Astrocyte of the spinal cord (primary cell): ENCODE measurements at regions not wholly inside any gene's neighbourhood (a gene's known extent, or its start where the extent isn't known, plus 50 kb on each side); places are given as distances from the start of the nearest gene placed in this dataset.

ENCODE experiments used
- DNase-seq: peaks from one replicate; pipeline ENCODE4 v3.0.0; 2011; ENCODE audit warnings: low read depth, low spot score
- H3K4me3 ChIP-seq: 2 replicates; pipeline ENCODE4 v1.5.1; 2011; ENCODE audit warnings: low read depth, mild to moderate bottlenecking, low read length, moderate library complexity
- in situ Hi-C: cut with HindIII; loops from 2 replicates; pipeline ENCODE4 v1.10.0; 2017; ENCODE audit warnings: low sequenced_read_pairs
- TF ChIP-seq, protein P1 (sequence below): IDR thresholded peaks from 2 replicates; pipeline ENCODE4 v1.5.1; 2012; ENCODE audit warnings: low read depth, mild to moderate bottlenecking, low read length, inconsistent platforms

DNA sequence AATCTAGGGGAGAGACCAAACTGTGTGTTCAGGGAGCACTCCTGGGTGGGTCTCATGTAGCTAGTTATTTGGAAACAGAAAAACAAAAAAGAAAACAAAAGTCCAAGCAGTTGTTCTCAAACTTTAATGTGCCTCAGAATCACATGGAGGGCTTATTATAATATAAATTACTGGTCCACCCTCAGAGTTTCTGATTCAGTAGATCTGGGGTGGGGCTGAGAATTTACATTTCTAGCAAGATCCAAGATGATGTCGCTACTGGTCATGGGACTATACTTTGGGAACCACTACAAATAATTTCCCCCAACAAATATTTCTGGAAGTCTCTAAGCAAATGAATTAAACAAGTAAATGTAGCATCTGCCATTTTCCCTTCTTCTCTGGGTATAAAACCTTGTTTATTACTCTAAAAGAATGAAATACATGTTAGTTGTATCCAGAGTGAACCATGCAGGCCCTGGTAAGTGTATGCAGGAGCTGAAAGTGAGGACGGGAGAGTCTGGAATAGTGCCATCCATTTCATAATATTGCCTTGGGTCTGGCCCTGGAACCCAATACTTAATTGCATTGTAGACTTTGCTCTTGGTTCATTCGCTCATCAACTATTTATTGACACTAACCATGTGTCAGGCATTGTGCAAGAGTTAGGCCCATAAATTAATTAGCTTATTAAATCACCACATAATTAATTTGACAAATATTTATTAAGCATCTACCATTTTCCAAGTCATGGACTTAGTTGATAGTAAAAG is 490.8 kb downstream of the EPM2A start:
- in situ Hi-C loops = no loop called here
- no peak overlapping the region for H3K4me3 ChIP-seq
- DNase-seq = no peak
- TF ChIP-seq, protein P1, sequence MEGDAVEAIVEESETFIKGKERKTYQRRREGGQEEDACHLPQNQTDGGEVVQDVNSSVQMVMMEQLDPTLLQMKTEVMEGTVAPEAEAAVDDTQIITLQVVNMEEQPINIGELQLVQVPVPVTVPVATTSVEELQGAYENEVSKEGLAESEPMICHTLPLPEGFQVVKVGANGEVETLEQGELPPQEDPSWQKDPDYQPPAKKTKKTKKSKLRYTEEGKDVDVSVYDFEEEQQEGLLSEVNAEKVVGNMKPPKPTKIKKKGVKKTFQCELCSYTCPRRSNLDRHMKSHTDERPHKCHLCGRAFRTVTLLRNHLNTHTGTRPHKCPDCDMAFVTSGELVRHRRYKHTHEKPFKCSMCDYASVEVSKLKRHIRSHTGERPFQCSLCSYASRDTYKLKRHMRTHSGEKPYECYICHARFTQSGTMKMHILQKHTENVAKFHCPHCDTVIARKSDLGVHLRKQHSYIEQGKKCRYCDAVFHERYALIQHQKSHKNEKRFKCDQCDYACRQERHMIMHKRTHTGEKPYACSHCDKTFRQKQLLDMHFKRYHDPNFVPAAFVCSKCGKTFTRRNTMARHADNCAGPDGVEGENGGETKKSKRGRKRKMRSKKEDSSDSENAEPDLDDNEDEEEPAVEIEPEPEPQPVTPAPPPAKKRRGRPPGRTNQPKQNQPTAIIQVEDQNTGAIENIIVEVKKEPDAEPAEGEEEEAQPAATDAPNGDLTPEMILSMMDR = no peak

DNA sequence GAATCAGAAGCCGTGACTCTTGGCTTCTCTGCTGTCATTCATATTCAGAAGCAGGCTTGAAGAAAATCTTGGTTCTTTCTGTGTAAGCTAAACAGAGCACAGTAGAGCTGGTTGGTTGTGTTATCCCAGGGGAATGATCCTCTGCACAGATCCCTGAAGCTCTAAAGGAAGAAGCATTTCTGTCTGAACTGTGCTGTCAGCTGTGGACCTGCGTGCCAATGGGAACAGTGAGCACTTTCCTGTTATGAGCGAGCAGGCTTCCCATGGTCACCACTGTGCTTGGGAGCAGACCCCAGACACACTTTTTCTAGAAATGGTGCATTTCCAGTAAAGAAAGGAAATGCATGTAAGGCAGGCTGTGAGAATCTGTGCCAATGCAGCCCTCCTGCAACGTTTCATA is 490.2 kb downstream of the EPM2A start:
- no peak overlapping the region for H3K4me3 ChIP-seq
- peak; percentile 32 for DNase-seq
- in situ Hi-C loops = no loop called here
- TF ChIP-seq, protein P1 = no peak

DNA sequence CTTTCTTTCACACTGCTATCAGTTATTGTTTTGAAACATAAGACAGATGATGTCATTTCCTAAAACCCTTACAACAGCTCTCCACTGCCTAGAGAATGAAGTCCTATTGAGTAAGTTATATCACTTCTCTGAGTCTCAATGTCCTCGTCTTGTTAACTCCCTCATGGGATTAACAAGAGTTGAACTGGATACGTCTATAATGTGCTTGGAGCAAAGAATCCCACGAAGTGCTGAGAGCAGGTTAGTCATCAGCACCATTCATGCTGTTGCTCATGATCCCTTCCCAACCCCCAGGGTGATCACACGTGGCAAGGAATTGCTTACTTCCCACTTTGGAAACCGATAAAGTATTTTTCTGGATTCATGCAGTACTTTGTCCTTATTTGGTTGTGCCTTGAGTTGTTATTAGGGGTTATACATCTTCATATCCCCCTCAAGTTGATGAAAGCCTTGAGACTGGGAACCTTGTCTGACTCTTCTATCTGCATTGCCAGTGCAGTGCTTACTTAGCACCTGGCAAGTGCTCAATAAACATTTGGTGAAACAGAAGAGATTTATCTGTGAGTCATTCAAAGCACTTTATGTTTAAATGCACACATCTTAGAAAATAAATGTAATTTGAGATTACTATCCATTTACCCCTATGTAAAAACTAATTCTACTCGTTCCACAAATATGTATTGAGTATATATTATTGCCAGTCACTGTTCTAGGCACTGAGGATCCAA is 487.5 kb downstream of the EPM2A start:
- in situ Hi-C loops = no loop called here
- TF ChIP-seq, protein P1 = no peak
- DNase-seq = peak; percentile 95
- no peak overlapping the region for H3K4me3 ChIP-seq

DNA sequence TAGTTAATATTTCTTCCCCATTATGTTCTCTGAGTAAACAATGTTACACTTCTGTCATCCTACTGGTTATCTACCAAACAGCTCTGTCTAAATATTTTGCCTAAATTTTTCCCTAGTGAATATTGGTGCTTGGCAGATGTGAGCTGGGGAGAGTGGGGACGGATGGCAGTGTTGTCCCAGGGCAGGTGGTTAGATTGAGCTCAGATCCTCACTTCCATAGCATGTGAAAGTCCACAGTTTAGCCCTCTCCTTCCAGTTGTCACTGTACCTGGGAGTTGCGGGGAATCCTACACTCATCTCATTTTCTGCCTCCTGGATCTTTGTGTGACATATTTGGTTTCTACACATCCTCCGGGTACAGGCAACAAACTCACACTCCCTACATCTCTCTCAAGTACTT is 484.9 kb downstream of the EPM2A start:
- no peak for DNase-seq
- TF ChIP-seq, protein P1 = no peak
- H3K4me3 ChIP-seq = no peak overlapping the region
- in situ Hi-C loops = no loop called here

DNA sequence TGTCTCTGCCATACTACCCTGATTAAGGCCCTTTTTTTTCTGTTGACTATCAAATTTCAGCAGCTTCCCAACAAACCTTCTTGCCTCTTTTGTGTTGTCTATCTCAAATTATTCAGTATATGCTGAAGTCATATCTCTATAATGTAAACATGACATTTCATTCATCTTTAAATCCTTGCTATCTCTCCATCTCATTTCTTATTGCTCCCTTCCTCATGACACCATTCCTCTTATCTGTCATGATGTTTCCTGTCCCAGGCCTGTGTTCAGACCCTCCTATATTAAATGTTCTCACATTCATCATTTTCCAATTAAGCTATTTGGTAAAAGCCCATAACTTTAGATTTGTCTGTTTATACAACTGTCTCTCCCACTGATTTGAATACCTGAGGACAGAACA is 482.6 kb downstream of the EPM2A start:
- in situ Hi-C loops = no loop called here
- TF ChIP-seq, protein P1 = no peak
- H3K4me3 ChIP-seq = no peak overlapping the region
- DNase-seq = no peak

DNA sequence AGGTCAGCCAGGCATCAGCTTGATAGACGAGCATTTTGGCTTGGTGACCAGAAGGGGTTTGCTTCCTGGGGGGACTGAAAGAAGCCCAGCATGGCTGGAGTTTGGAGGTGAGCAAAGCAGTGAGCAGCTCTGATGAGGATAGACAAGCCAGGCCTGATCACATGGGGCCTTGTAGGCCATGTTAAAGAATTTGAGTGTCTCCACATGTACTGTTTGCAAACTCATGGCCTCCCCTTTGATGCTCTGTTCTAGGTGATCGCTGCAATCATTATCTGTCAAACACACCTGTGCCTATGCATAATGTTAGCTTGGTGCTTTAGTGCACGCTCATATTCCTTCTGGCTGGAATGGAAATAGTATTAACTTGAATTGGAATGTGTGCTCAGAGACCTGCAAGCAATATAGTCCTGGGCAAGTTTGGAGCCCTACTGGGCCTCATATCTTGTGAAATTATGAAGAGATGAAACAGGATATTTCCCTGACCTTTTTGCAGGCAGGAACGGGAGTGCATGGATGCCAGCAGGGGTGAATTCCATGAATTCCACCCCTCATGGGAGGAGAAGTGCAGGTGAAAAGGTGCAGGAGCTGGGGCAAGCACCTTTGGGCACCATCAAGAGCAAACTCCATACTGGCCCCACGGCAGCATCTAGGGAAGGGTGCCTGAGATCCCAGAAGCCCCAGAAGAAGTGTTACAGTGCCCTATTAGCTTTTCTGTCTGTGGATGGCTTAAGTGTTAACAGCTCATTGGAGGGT is 480.5 kb downstream of the EPM2A start:
- DNase-seq = no peak
- no peak overlapping the region for H3K4me3 ChIP-seq
- in situ Hi-C loops = no loop called here
- TF ChIP-seq, protein P1 = no peak
